ENCODE measurements at regions not wholly inside any gene's neighbourhood (a gene's known extent, or its start where the extent isn't known, plus 50 kb on each side); places are given as distances from the start of the nearest gene placed in this dataset.
A peak's percentile ranks its signal among the peaks of the same experiment; 100 is the strongest.

DNA sequence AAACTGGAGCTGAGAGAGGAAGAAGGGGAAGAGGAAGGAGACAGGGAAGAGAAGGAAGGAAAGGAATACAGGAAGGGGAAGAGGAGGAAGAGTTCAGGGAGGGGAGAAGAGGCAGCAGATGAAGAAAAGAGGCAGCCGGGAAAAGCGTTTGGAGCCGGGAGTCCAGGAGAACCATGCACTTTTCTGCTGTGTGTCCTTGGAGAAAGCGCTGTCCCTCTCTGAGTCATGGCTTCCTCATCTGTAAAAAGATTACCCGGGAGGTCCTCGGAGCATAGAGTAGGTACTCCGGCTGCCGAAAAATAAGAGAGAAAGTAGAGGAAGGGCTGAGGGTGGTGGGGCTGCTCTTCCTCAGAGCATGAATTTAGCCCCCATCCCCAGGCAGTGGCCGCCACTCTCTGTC is 226.9 kb downstream of the MN1 start:
- no peak overlapping the region for H3K27ac ChIP-seq (replicated peaks)
- TF ChIP-seq, protein P1, sequence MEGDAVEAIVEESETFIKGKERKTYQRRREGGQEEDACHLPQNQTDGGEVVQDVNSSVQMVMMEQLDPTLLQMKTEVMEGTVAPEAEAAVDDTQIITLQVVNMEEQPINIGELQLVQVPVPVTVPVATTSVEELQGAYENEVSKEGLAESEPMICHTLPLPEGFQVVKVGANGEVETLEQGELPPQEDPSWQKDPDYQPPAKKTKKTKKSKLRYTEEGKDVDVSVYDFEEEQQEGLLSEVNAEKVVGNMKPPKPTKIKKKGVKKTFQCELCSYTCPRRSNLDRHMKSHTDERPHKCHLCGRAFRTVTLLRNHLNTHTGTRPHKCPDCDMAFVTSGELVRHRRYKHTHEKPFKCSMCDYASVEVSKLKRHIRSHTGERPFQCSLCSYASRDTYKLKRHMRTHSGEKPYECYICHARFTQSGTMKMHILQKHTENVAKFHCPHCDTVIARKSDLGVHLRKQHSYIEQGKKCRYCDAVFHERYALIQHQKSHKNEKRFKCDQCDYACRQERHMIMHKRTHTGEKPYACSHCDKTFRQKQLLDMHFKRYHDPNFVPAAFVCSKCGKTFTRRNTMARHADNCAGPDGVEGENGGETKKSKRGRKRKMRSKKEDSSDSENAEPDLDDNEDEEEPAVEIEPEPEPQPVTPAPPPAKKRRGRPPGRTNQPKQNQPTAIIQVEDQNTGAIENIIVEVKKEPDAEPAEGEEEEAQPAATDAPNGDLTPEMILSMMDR (IDR thresholded peaks at IDR 0.05; ENCODE audit: borderline replicate concordance) = no peak
- H3K4me1 ChIP-seq = peaks cover 23% of the 10 kb centered on the region
- H3K4me3 ChIP-seq = no peak overlapping the region
- H3K9me3 ChIP-seq (replicated peaks) = peaks cover 9% of the 10 kb centered on the region
- H3K36me3 ChIP-seq = peaks cover 4% of the 10 kb centered on the region
- H3K27me3 ChIP-seq (ENCODE audit: low read depth) = peaks cover 74% of the 10 kb centered on the region
- no peak for DNase-seq
- intact Hi-C loops (cut with micrococcal nuclease) = no loop called here

DNA sequence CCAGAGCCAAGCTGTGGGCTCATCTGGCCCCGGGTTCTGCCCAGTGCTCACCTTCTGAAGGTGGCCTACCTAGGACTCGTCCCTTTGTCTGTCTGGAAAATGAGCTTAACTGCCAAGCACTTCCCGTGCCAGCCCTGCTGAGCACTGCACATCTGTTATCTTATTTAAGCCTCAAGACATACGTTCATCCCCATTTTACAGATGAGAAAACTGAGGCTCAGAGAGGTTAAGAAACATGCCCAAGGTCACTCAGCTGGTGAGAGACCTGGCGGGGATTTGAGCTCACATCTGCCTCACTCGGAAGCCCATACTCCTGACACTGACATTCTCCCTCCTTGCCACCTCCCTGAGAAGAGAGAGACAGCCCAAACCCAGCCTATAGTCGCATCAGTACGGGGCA is 226.2 kb downstream of the MN1 start:
- H3K27ac ChIP-seq (replicated peaks) = peak overlapping the region; percentile 71
- peaks cover 9% of the 10 kb centered on the region for H3K9me3 ChIP-seq (replicated peaks)
- peaks cover 4% of the 10 kb centered on the region for H3K36me3 ChIP-seq
- peaks cover 72% of the 10 kb centered on the region for H3K27me3 ChIP-seq (ENCODE audit: low read depth)
- intact Hi-C loops (cut with micrococcal nuclease) = no loop called here
- H3K4me3 ChIP-seq = no peak overlapping the region
- TF ChIP-seq, protein P1 (IDR thresholded peaks at IDR 0.05; ENCODE audit: borderline replicate concordance) = no peak
- H3K4me1 ChIP-seq = peaks cover 23% of the 10 kb centered on the region
- DNase-seq = no peak

DNA sequence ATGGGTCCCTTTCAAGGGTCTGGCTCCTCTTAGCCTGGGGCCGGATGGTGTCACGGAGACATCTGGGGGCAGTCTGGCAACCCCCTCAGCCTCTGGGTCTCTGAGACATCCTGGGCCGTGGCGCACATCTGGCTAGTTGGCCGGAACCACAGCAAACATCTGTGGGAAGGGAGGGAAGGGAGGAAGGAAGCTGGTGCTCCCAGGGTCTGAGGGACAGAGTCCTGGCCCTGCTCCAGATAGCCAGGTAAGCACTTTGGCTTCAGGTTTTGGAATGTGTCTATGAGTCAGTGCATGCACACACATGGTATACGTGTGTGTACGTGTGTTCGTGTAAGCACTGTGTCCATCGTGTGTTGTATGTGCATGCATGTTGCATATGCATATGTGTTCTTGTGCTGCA is 225.1 kb downstream of the MN1 start:
- no peak overlapping the region for H3K4me3 ChIP-seq
- peak; percentile 63 for DNase-seq
- TF ChIP-seq, protein P1 (IDR thresholded peaks at IDR 0.05; ENCODE audit: borderline replicate concordance) = no peak
- peaks cover 62% of the 10 kb centered on the region for H3K27me3 ChIP-seq (ENCODE audit: low read depth)
- H3K9me3 ChIP-seq (replicated peaks) = peaks cover 9% of the 10 kb centered on the region
- peaks cover 4% of the 10 kb centered on the region for H3K36me3 ChIP-seq
- peak overlapping the region; percentile 71 for H3K27ac ChIP-seq (replicated peaks)
- intact Hi-C loops (cut with micrococcal nuclease) = no loop called here
- H3K4me1 ChIP-seq = peaks cover 26% of the 10 kb centered on the region

DNA sequence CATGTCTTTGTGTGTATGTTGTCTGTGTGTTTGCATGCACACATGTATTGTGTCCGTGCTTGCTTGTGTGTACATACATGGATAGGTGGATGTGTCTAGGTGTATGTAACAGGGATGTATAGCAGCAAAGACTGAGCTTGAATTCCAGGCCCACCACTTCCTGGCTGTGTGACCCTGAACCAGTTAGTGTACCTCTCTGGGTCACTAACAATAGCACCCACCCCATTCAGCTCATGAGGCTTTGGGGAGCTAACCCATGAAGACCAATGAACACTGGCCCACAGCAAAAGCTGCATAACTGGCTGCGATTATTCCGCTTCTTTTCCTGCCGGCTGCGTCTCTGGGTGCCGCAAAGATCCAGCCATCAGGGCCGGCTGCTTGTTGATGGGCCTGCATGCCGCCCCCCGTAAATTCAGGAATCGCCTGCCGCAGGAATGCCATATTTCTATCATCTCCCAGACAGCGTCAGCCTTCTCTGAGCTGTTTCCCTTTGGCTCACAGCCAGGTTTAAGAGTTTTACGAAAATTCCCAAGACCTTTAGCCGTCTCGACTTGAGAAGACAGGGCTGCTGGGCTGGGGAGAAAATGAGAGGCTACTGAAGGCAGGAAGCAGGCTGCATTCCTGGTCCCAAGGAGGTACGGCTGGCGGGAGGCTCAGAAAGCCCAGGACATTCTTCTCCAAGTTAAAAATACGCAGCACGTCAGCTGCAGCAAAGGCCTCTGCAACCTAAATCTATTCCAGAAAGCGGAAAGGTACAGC is 224.6 kb downstream of the MN1 start:
- Histone ChIP-seq H3K9me3 (replicated peaks) (peaks cover 7% of the 10 kb centered on the region), H3K27me3 (ENCODE audit: low read depth) (peaks cover 56% of the 10 kb centered on the region), H3K36me3 (peaks cover 4% of the 10 kb centered on the region), H3K27ac (replicated peaks) (peak overlapping the region; percentile 71), H3K4me1 (peaks cover 28% of the 10 kb centered on the region), H3K4me3 (no peak overlapping the region)
- peak; percentile 59 for DNase-seq
- intact Hi-C loops (cut with micrococcal nuclease) = no loop called here
- TF ChIP-seq, protein P1 (IDR thresholded peaks at IDR 0.05; ENCODE audit: borderline replicate concordance) = no peak

DNA sequence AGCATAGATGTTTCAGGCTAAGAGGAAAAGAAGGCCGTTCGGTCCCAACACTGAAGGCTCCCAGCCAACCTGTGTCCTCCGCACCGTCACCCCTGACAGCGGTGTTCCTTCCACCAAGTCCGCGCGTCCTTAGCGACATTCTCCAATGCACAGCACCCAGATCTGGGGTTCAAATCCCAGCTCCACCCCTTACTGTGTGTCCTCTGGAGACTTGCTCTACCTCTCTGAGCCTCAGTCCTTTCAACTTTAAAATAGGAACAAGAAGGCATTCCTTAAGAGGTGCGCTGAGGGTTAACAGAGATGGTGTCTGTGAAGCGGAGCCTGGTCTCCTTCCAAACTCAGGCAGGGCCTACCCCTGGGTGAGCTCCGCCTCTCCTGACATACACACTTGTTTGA is 224.0 kb downstream of the MN1 start:
- Histone ChIP-seq H3K27ac (replicated peaks) (peak overlapping the region; percentile 71), H3K4me3 (no peak overlapping the region)
- DNase-seq = no peak

More for the DNA sequence above, 224.0 kb downstream of the MN1 start:
- peaks cover 34% of the 10 kb centered on the region for H3K4me1 ChIP-seq
- H3K27me3 ChIP-seq (ENCODE audit: low read depth) = peaks cover 50% of the 10 kb centered on the region
- no peaks in the 10 kb centered on the region for H3K36me3 ChIP-seq
- intact Hi-C loops (cut with micrococcal nuclease) = no loop called here
- H3K9me3 ChIP-seq (replicated peaks) = peaks cover under 1% of the 10 kb centered on the region
- TF ChIP-seq, protein P1 (IDR thresholded peaks at IDR 0.05; ENCODE audit: borderline replicate concordance) = no peak

Data from left ventricle myocardium inferior (tissue), 1 donor.